ENCODE measurements at regions not wholly inside any gene's neighbourhood (a gene's known extent, or its start where the extent isn't known, plus 50 kb on each side); places are given as distances from the start of the nearest gene placed in this dataset.

DNA sequence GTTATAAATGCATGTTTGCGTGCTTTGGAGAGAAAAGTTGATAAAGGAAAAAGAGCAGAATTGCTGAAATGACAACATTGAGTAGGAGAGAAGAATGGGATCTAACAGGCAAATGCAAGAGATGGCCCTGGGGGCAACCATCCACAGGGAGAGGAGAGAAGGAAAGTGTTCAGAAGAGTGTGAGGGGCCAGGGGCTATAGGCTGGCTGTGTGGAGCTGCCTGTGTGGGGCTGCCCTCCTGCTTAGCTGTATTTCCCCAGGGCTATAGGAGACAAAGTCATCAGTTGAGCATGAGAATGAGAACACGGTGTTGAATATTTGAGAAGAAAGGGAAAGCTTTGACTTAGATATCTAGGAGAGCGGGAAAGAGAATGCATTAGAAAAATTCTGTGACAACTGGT, 572.0 kb downstream of the SOX11 start:
- DNase-seq (ENCODE audit: low read depth) = no peak
- TF ChIP-seq, protein P1, sequence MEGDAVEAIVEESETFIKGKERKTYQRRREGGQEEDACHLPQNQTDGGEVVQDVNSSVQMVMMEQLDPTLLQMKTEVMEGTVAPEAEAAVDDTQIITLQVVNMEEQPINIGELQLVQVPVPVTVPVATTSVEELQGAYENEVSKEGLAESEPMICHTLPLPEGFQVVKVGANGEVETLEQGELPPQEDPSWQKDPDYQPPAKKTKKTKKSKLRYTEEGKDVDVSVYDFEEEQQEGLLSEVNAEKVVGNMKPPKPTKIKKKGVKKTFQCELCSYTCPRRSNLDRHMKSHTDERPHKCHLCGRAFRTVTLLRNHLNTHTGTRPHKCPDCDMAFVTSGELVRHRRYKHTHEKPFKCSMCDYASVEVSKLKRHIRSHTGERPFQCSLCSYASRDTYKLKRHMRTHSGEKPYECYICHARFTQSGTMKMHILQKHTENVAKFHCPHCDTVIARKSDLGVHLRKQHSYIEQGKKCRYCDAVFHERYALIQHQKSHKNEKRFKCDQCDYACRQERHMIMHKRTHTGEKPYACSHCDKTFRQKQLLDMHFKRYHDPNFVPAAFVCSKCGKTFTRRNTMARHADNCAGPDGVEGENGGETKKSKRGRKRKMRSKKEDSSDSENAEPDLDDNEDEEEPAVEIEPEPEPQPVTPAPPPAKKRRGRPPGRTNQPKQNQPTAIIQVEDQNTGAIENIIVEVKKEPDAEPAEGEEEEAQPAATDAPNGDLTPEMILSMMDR (IDR thresholded peaks at IDR 0.05; ENCODE audit: control insufficient read depth, extremely low read depth, insufficient read depth) = no peak
- no peak overlapping the region for H3K4me3 ChIP-seq (ENCODE audit: low read depth, low read length)

DNA sequence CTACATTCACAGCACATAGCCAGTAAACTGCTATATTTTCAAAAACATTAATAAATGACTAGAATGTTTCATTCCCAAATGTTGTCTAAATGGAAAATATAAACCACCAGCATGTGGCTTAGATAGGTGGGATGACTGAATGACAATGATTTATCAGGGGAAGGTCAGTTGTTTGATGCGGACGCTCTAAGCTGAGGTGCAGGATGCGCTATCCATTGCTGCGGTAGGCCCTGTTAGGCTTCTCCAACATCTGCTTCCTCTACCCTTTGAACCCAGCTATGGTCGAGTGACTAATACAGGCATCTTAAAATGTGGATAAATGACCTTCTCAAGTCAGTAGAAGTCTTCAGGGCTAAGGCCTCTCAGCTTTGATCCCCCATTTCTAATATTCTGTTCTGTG, 584.2 kb downstream of the CMPK2 start:
- TF ChIP-seq, protein P1 (IDR thresholded peaks at IDR 0.05; ENCODE audit: control insufficient read depth, extremely low read depth, insufficient read depth) = no peak
- no peak overlapping the region for H3K4me3 ChIP-seq (ENCODE audit: low read depth, low read length)
- DNase-seq (ENCODE audit: low read depth) = no peak

DNA sequence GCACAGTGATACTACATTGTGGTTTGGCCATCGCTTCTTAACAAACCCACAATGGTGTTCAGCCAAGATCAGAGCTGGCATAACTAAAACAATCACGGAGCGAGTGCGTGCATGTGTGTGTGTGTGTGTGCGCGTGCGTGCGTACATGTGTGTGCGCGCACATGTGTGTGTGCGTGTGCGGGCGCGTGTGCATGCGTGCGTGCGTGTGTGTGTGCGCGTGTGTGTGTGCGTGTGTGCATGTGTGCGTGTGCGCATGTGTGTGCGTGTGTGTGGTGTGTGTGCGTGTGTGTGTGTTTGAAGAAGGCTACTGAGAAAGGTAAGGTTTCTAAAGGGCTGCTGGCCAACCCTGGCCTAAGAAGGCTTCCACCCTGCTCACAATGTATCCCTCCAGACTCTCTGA, 582.4 kb downstream of the CMPK2 start:
- H3K4me3 ChIP-seq (ENCODE audit: low read depth, low read length) = no peak overlapping the region
- no peak for DNase-seq (ENCODE audit: low read depth)
- TF ChIP-seq, protein P1 (IDR thresholded peaks at IDR 0.05; ENCODE audit: control insufficient read depth, extremely low read depth, insufficient read depth) = no peak

DNA sequence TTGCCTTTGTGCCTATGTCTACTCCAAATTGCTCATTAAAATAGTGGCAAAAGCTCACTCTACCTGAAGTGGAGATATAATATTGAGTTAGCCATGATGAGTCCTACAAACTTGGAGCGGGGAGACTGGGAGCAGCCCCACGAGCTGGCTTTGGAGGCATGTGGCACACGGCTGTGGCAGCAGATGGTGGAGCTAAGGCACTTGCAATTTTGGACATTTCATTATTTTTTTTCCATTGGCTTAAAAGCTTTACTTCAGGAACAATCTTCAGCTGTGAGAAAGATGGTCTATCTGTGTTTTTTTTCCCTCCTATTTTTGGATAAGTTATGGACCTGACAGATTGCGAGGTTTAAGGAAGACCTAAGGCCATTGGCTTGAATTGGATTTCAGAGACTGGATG, 578.3 kb downstream of the CMPK2 start:
- TF ChIP-seq, protein P1 (IDR thresholded peaks at IDR 0.05; ENCODE audit: control insufficient read depth, extremely low read depth, insufficient read depth) = no peak
- H3K4me3 ChIP-seq (ENCODE audit: low read depth, low read length) = no peak overlapping the region
- no peak for DNase-seq (ENCODE audit: low read depth)

DNA sequence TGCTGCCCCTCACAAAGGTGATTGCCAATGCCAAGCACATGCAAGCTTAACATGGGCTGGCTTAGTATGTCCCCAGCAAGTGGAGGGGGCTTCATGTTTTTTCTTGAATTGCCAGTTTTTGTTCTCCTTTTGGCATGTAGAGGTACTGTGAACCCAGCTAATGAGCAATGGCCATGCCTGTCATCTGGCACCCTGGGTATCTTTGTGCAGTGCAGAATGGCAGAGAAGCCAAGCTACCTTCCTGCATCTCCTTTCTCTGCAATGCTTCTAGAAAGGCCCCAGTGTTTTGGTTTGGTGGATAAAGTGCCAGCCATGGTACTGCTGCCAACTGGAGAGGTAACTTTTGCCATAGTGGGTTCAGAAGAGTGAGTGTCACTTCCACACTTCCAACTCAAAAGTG, 576.9 kb downstream of the CMPK2 start:
- no peak for DNase-seq (ENCODE audit: low read depth)
- H3K4me3 ChIP-seq (ENCODE audit: low read depth, low read length) = no peak overlapping the region
- TF ChIP-seq, protein P1 (IDR thresholded peaks at IDR 0.05; ENCODE audit: control insufficient read depth, extremely low read depth, insufficient read depth) = no peak

DNA sequence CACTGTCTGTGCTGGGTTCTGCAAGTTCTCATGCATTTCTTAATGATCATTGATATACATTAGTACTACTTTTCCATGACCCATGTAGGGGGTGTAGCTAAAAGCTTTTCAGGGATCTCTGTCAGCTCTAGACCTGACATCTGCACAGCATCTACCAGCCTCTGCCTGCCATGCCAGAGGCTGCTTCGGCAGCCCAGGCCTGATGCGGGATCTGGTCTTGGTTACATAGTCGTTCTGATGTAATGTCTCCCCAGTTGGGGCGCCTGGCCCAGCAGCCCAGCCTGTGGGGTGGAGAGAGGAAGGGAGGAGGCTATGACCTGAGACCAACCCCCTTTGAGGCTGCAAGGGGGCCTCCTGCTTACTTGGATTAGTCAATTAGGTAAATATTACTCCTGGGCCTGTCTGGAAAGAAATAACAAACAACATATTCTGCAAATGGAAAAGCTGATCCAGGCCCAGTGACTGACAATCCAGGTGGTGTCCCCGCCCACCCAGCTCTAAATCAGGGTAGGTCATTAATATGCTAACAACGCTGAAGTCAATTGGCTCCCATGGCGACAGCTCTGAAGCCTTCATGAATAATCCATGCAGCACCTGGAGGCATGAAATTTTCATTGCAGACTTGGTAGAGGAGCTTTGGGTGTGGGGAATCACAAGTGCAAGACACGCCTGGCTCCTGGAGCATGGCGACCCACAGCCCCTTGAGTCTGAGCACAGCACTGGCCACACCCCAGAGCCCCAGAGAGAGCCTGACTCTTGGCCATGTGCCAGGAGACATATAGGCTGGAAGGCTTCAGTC, 575.3 kb downstream of the CMPK2 start:
- TF ChIP-seq, protein P1 (IDR thresholded peaks at IDR 0.05; ENCODE audit: control insufficient read depth, extremely low read depth, insufficient read depth) = no peak
- H3K4me3 ChIP-seq (ENCODE audit: low read depth, low read length) = no peak overlapping the region
- DNase-seq (ENCODE audit: low read depth) = no peak

DNA sequence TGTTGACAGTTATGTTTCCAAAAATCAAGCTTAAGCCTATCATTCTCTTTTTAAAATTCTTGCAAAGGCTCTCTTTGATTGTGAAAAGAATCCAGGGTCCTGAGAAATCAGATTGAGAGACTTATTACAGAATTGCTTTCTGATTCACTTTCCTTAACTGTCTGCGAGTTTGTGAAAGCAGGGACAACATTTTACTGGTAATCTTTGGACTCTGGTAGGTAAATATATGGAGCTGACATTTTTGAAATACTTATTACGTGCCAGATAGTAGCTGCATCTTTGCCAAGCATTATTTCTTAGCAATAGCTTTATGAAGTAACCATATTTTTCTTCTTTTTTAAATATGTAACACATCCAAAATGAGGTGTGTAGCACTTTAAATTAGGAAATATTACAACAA, 570.9 kb downstream of the CMPK2 start:
- no peak for DNase-seq (ENCODE audit: low read depth)
- TF ChIP-seq, protein P1 (IDR thresholded peaks at IDR 0.05; ENCODE audit: control insufficient read depth, extremely low read depth, insufficient read depth) = no peak
- no peak overlapping the region for H3K4me3 ChIP-seq (ENCODE audit: low read depth, low read length)
